H1 (cell line): ENCODE measurements at regions not wholly inside any gene's neighbourhood (a gene's known extent, or its start where the extent isn't known, plus 50 kb on each side); places are given as distances from the start of the nearest gene placed in this dataset.

Source experiments
- CTCF ChIA-PET: fragments of 300-600 bp; sonication (Branson Sonifier 250); formaldehyde crosslinking; loops from one replicate; lab custom pipeline; 2021; ENCODE audit not compliant: partially characterized antibody; lab: Charles Lee
- POLR2A ChIA-PET: fragments of 300-600 bp; sonication (Branson Sonifier 250); formaldehyde crosslinking; loops from one replicate; lab custom pipeline; 2021; ENCODE audit warnings: inconsistent platforms; ENCODE audit not compliant: partially characterized antibody; lab: Charles Lee
- DNase-seq, 2 experiments: peaks; one replicate each; pipeline versions ENCODE4 v3.0.0 to v3.0.0-alpha.2; 2010 to 2022; ENCODE audit warnings: low spot score in 2 of 2, low read depth in 1 of 2, mixed read lengths in 1 of 2
- FAIRE-seq: peaks from 2 replicates; lab custom pipeline; 2011; peaks lifted over from hg19 to GRCh38; lab: Jason Lieb, UNC
- H2AFZ ChIP-seq: 2 replicates; pipeline ENCODE4 v1.8.1; 2012; ENCODE audit warnings: low read length, inconsistent platforms
- H2AK5ac ChIP-seq: 2 replicates; pipeline ENCODE4 v1.6.1; 2013; ENCODE audit warnings: low read depth, low read length
- H2BK120ac ChIP-seq: replicated peaks from 2 replicates; pipeline ENCODE3; 2013; ENCODE audit warnings: low read depth, low read length, inconsistent platforms
- H2BK12ac ChIP-seq: 2 replicates; pipeline ENCODE4 v1.6.1; 2013; ENCODE audit warnings: low read depth, low read length
- H2BK15ac ChIP-seq: 2 replicates; pipeline ENCODE4 v1.6.1; 2013; ENCODE audit warnings: low read length
- H2BK20ac ChIP-seq: 2 replicates; pipeline ENCODE4 v1.6.1; 2013; ENCODE audit warnings: low read length
- H2BK5ac ChIP-seq: 2 replicates; pipeline ENCODE4 v1.6.1; 2013; ENCODE audit warnings: low read depth, low read length
- H3K14ac ChIP-seq: 2 replicates; pipeline ENCODE4 v1.6.1; 2013; ENCODE audit warnings: inconsistent platforms; ENCODE audit not compliant: insufficient read length
- H3K18ac ChIP-seq: 2 replicates; pipeline ENCODE4 v1.6.1; 2013; ENCODE audit warnings: low read length; ENCODE audit errors: extremely low read depth
- H3K23ac ChIP-seq: 2 replicates; pipeline ENCODE4 v1.6.1; 2013; ENCODE audit warnings: inconsistent platforms; ENCODE audit not compliant: insufficient read length
- H3K23me2 ChIP-seq: 2 replicates; pipeline ENCODE4 v1.6.1; 2013; ENCODE audit warnings: low read depth, low read length
- H3K27ac ChIP-seq: 2 replicates; pipeline ENCODE4 v1.6.1; 2011; ENCODE audit warnings: low read depth, low read length, inconsistent platforms
- H3K27me3 ChIP-seq, 4 experiments: replicated peaks in 1 of 4; 1 replicate in 1 of 4; 2 replicates in 3 of 4; pipeline versions ENCODE4 v1.6.1 to v1.8.1; 2011 to 2013; ENCODE audit warnings: low read length in 3 of 4, mild to moderate bottlenecking in 3 of 4, inconsistent platforms in 2 of 4, mixed read lengths in 2 of 4, moderate library complexity in 1 of 4; ENCODE audit not compliant: control insufficient read depth in 3 of 4, insufficient read depth in 3 of 4; ENCODE audit errors: extremely low read depth in 1 of 4
- H3K36me3 ChIP-seq, 4 experiments: 2 replicates each; pipeline versions ENCODE4 v1.6.1 to v1.8.1; 2011 to 2013; ENCODE audit warnings: mild to moderate bottlenecking in 4 of 4, low read length in 3 of 4, moderate library complexity in 2 of 4, control low read depth in 1 of 4, inconsistent platforms in 1 of 4; ENCODE audit not compliant: insufficient read depth in 4 of 4, control insufficient read depth in 2 of 4
- H3K4ac ChIP-seq: replicated peaks from 2 replicates; pipeline ENCODE3; 2013; ENCODE audit warnings: low read length, low read depth, mixed read lengths, inconsistent platforms; ENCODE audit not compliant: insufficient read length
- H3K4me1 ChIP-seq, 4 experiments: replicated peaks in 1 of 4; 1 replicate in 1 of 4; 2 replicates in 3 of 4; pipeline versions ENCODE4 v1.6.1 to v1.8.1; 2011 to 2013; ENCODE audit warnings: low read length in 3 of 4, inconsistent platforms in 2 of 4, mixed read lengths in 1 of 4; ENCODE audit not compliant: insufficient read depth in 4 of 4, control insufficient read depth in 3 of 4
- H3K4me2 ChIP-seq, 2 experiments: 2 replicates each; pipeline versions ENCODE4 v1.6.1 to v1.8.1; 2011 to 2013; ENCODE audit warnings: low read depth in 2 of 2, low read length in 2 of 2, control low read depth in 1 of 2, inconsistent platforms in 1 of 2, mild to moderate bottlenecking in 1 of 2; ENCODE audit not compliant: insufficient read depth in 1 of 2
- H3K4me3 ChIP-seq, 4 experiments: fragments of 200-600, 300-600 bp in 1 of 4; sonication (generic), shearing (Covaris generic), sonication (Bioruptor Twin) in 1 of 4; 2 replicates each; pipeline versions ENCODE4 v1.5.1 to v1.8.1; 2011 to 2016; ENCODE audit warnings: low read length in 4 of 4, low read depth in 3 of 4, control low read depth in 2 of 4, inconsistent platforms in 2 of 4, mild to moderate bottlenecking in 2 of 4, mixed read lengths in 1 of 4, moderate library complexity in 1 of 4; ENCODE audit not compliant: insufficient read depth in 2 of 4; ENCODE audit errors: extremely low read depth in 1 of 4
- H3K56ac ChIP-seq: replicated peaks from 2 replicates; pipeline ENCODE3; 2013; ENCODE audit warnings: low read depth, mild to moderate bottlenecking, mixed read lengths, low read length, inconsistent platforms; ENCODE audit not compliant: insufficient read length
- H3K79me1 ChIP-seq: 2 replicates; pipeline ENCODE4 v1.6.1; 2013; ENCODE audit warnings: low read depth, low read length, control low read depth
- H3K79me2 ChIP-seq, 2 experiments: 2 replicates each; pipeline versions ENCODE4 v1.6.1 to v1.8.1; 2012 to 2013; ENCODE audit warnings: low read length in 2 of 2, mild to moderate bottlenecking in 2 of 2, inconsistent platforms in 1 of 2; ENCODE audit not compliant: insufficient read depth in 2 of 2, control insufficient read depth in 1 of 2
- H3K9ac ChIP-seq, 4 experiments: replicated peaks in 1 of 4; 1 replicate in 1 of 4; 2 replicates in 3 of 4; pipeline versions ENCODE4 v1.6.1 to v1.8.1; 2011 to 2013; ENCODE audit warnings: low read depth in 3 of 4, low read length in 3 of 4, control low read depth in 2 of 4, mild to moderate bottlenecking in 2 of 4, moderate library complexity in 2 of 4, inconsistent platforms in 1 of 4; ENCODE audit errors: extremely low read depth in 1 of 4
- H3K9me3 ChIP-seq, 2 experiments: 2 replicates each; pipeline versions ENCODE4 v1.6.1 to v1.8.1; 2012 to 2013; ENCODE audit warnings: mild to moderate bottlenecking in 2 of 2, moderate library complexity in 2 of 2, control low read depth in 1 of 2, inconsistent platforms in 1 of 2, low read depth in 1 of 2, low read length in 1 of 2, mixed read lengths in 1 of 2; ENCODE audit not compliant: insufficient read depth in 2 of 2
- H4K20me1 ChIP-seq, 2 experiments: replicated peaks in 1 of 2; 2 replicates each; pipeline versions ENCODE3 to v1.8.1; 2011 to 2013; ENCODE audit warnings: inconsistent platforms in 2 of 2, low read length in 2 of 2, mild to moderate bottlenecking in 1 of 2; ENCODE audit not compliant: insufficient read depth in 2 of 2, control insufficient read depth in 1 of 2
- H4K5ac ChIP-seq: 2 replicates; pipeline ENCODE4 v1.6.1; 2013; ENCODE audit warnings: low read length, low read depth, mixed read lengths, inconsistent platforms; ENCODE audit not compliant: insufficient read length
- H4K8ac ChIP-seq: 2 replicates; pipeline ENCODE4 v1.8.0; 2013; ENCODE audit warnings: mild to moderate bottlenecking, moderate library complexity, low read length, inconsistent platforms; ENCODE audit not compliant: insufficient read depth; ENCODE audit errors: extremely low read depth
- H4K91ac ChIP-seq: replicated peaks from 2 replicates; pipeline ENCODE3; 2013; ENCODE audit warnings: low read length, mixed read lengths, inconsistent platforms; ENCODE audit not compliant: insufficient read length
- NRF1 ChIP-seq: IDR thresholded peaks from 2 replicates; pipeline ENCODE4 v1.6.1; 2011; ENCODE audit warnings: mild to moderate bottlenecking, low read depth, low read length, improper control_type of control experiment
- SUZ12 ChIP-seq: fragments of 200-600 bp; sonication (generic); IDR thresholded peaks from 2 replicates; pipeline ENCODE4 v1.6.1; 2012; ENCODE audit warnings: mild to moderate bottlenecking, inconsistent platforms, low read length, moderate library complexity, mixed read lengths
- WGBS, 2 experiments: shearing (Covaris generic) in 1 of 2; methylation state at CpG; one replicate each; pipeline versions ENCODE4 v1.1.6 to v1.1.7; 2013 to 2015; ENCODE audit warnings: low lambda C conversion rate in 2 of 2, mixed read lengths in 2 of 2, inconsistent platforms in 1 of 2, low coverage in 1 of 2, missing lambda C conversion rate in 1 of 2; ENCODE audit not compliant: insufficient replicate concordance in 2 of 2, insufficient coverage in 1 of 2, insufficient read length in 1 of 2; ENCODE audit errors: extremely low coverage in 1 of 2, missing lambda C conversion rate in 1 of 2; 5-methylcytosine and 5-hydroxymethylcytosine counted together

- Histone ChIP-seq H4K91ac (no peak overlapping the region), H3K23me2 (peaks cover 2% of the 10 kb centered on the region; the same call in 1 of the 2 replicates), H2AK5ac (no peak overlapping the region), H3K9ac (no peak overlapping the region), H3K18ac (no peak overlapping the region), H4K8ac (no peak overlapping the region), H2BK12ac (no peak overlapping the region), H3K79me2 (no peaks in the 10 kb centered on the region), H4K5ac (no peak overlapping the region), H2BK5ac (no peak overlapping the region), H4K20me1 (no peaks in the 10 kb centered on the region), H3K14ac (no peak overlapping the region), H2BK15ac (no peak overlapping the region), H3K56ac (no peak overlapping the region), H2BK20ac (no peak overlapping the region), H3K4me1 (peaks cover 0 to 5% (median 2%) of the 10 kb centered on the region in 4 experiments; a peak in 4 of 7 replicates), H2BK120ac (no peak overlapping the region), H3K4me2 (no peak overlapping the region), H3K9me3 (no peaks in the 10 kb centered on the region), H3K79me1 (no peaks in the 10 kb centered on the region), H3K23ac (no peak overlapping the region), H3K4ac (no peak overlapping the region), H2AFZ (no peak overlapping the region), H3K36me3 (no peaks in the 10 kb centered on the region), H3K27me3 (no peaks in the 10 kb centered on the region; a peak in 1 of 7 replicates), H3K4me3 (no peak overlapping the region), H3K27ac (no peak overlapping the region)
- no peak for DNase-seq
- TF ChIP-seq SUZ12 (no peak), NRF1 (no peak)
- ChIA-PET CTCF (no interaction called here), POLR2A (no interaction called here)
- no peak for FAIRE-seq
- 90% methylated on average over 2 of the region's 2 CpGs; no CpG with 5 or more reads in 1 of the 2 experiments for WGBS, 2 experiments
Observed at GRCh38 chr4:152077582-152077981, 316.8 kb upstream of the GATB start.
